PC-3 (cell line): ENCODE measurements at regions not wholly inside any gene's neighbourhood (a gene's known extent, or its start where the extent isn't known, plus 50 kb on each side); places are given as distances from the start of the nearest gene placed in this dataset.

Source experiments
- CTCF ChIP-seq: fragments of 300-600 bp; sonication (generic); conservative IDR thresholded peaks from 2 replicates; pipeline ENCODE4 v1.5.1; 2017; ENCODE audit warnings: antibody characterized with exemption, low read depth, mild to moderate bottlenecking, low read length
- EZH2 ChIP-seq: fragments of 300-600 bp; sonication (generic); IDR thresholded peaks from one replicate; pipeline ENCODE4 v1.6.1; 2017; ENCODE audit warnings: antibody characterized with exemption, mild to moderate bottlenecking, low read length; ENCODE audit not compliant: unreplicated experiment

GRCh38 chr2:13050764-13051163 is 334.0 kb downstream of the TRIB2 start:
- TF ChIP-seq CTCF = no peak
- TF ChIP-seq EZH2 = no peak
